AG04449 (cell line): ENCODE measurements at regions not wholly inside any gene's neighbourhood (a gene's known extent, or its start where the extent isn't known, plus 50 kb on each side); places are given as distances from the start of the nearest gene placed in this dataset.
"Not testable (repeated sequence)": the region's sequence is repeated elsewhere in the genome, so short reads cannot be mapped to it uniquely, and the experiment has no call there.

Experiments
- CTCF ChIA-PET: fragments of 350-600 bp; formaldehyde crosslinking; extraction: SDS; loops from one replicate; lab custom pipeline; 2021; ENCODE audit warnings: antibody characterized with exemption; lab: Yijun Ruan, JAX
- POLR2A ChIA-PET: fragments of 400-600, 350-600 bp; formaldehyde crosslinking; extraction: SDS; loops from one replicate; lab custom pipeline; 2020; ENCODE audit warnings: antibody characterized with exemption, inconsistent platforms; lab: Yijun Ruan, JAX
- DNase-seq: peaks from one replicate; pipeline ENCODE4 v3.0.0-alpha.2; 2010; ENCODE audit warnings: low read depth, low spot score
- H3K4me3 ChIP-seq: 2 replicates; pipeline ENCODE4 v1.5.1; 2011; ENCODE audit warnings: low read depth, mild to moderate bottlenecking, control low read depth, low read length
- CTCF ChIP-seq: IDR thresholded peaks from one replicate; pipeline ENCODE4 v1.5.1; 2011; ENCODE audit warnings: mild to moderate bottlenecking, moderate library complexity, low read length, control low read depth, inconsistent platforms; ENCODE audit not compliant: insufficient read depth; ENCODE audit errors: missing control alignments

GRCh38 chr12:59056966-59057365 lies 136.7 kb upstream of the LRIG3 start:
- POLR2A ChIA-PET = no interaction called here
- CTCF ChIA-PET = interaction anchor here (1.4 kb wide), 1 partner anchor 16 kb away, joined by 3 read pairs; no protein-coding TSS in a partner anchor
- no peak for TF ChIP-seq CTCF

GRCh38 chr12:59055204-59055860 lies 135.0 kb upstream of the LRIG3 start:
- ChIA-PET CTCF (interaction anchor here (1.4 kb wide), 1 partner anchor 15 kb away, joined by 3 read pairs; no protein-coding TSS in a partner anchor), POLR2A (interaction anchor here (0.6 to 0.8 kb wide), 2 partner anchors 14 to 76 kb away, joined by 3 to 4 read pairs; no protein-coding TSS in a partner anchor)
- no peak for TF ChIP-seq CTCF
- H3K4me3 ChIP-seq = no peak overlapping the region
- no peak for DNase-seq

More at GRCh38 chr12:59056966-59057365, 136.7 kb upstream of the LRIG3 start:
- DNase-seq = no peak
- H3K4me3 ChIP-seq = no peak overlapping the region

GRCh38 chr12:59053266-59053899 lies 133.1 kb upstream of the LRIG3 start:
- DNase-seq, POLR2A ChIA-PET, H3K4me3 ChIP-seq: not testable (repeated sequence)
- CTCF ChIA-PET = interaction anchor here (1.1 kb wide), 1 partner anchor 60 kb away, joined by 3 read pairs; no protein-coding TSS in a partner anchor

GRCh38 chr12:59046763-59047534 lies 126.6 kb upstream of the LRIG3 start:
- no peak overlapping the region for H3K4me3 ChIP-seq
- ChIA-PET CTCF (no interaction called here), POLR2A (no interaction called here)
- no peak for DNase-seq
- TF ChIP-seq CTCF = no peak

- no peak for TF ChIP-seq CTCF
- CTCF ChIA-PET = no interaction called here
- H3K4me3 ChIP-seq = no peak overlapping the region
- POLR2A ChIA-PET = no interaction called here
- no peak for DNase-seq
These were observed 124.5 kb upstream of the LRIG3 start for GRCh38 chr12:59044791-59045190.

- CTCF ChIA-PET = interaction anchor here (0.8 to 1.4 kb wide), 5 partner anchors 11 to 501 kb away, joined by 3 to 4 read pairs (median 3); no protein-coding TSS in a partner anchor
- no peak for TF ChIP-seq CTCF
- no peak overlapping the region for H3K4me3 ChIP-seq
- peak; percentile 78 for DNase-seq
- POLR2A ChIA-PET = interaction anchor here (0.6 to 1.3 kb wide), 4 partner anchors 14 to 654 kb away, joined by 3 to 9 read pairs (median 4); partner anchors contain the start of gene LRIG3
These were observed 121.2 kb upstream of the LRIG3 start for GRCh38 chr12:59041241-59042121.
